HG03060 (cell line): ENCODE measurements at regions not wholly inside any gene's neighbourhood (a gene's known extent, or its start where the extent isn't known, plus 50 kb on each side); places are given as distances from the start of the nearest gene placed in this dataset.
"Not testable (repeated sequence)": the region's sequence is repeated elsewhere in the genome, so short reads cannot be mapped to it uniquely, and the experiment has no call there.

ENCODE experiments used
- ATAC-seq: cut with Tn5 transposase; IDR thresholded peaks from one replicate; pipeline ENCODE4 v1.9.1; 2021; ENCODE audit warnings: low read depth, moderate number of reproducible peaks; ENCODE audit not compliant: unreplicated experiment

DNA sequence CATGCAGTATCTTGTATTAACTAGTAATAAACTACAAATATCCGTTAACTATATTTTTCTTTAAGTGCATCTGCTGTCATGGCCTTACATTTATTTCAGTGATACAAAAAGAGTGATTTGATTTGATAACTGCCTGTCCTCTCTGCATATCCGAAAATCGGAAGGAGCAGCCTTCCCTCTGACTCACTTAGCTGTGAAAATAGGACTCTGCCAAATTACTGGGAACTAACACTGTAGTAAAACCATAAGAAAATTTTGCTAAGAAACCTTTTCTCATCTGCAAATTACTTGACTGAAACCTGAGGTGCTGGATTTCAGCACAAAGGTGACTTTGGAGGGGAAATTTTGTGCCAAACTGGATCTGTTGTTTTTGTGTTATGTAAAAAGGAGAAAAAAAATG lies 176.6 kb upstream of the MKLN1 start:
- ATAC-seq, result no peak

DNA sequence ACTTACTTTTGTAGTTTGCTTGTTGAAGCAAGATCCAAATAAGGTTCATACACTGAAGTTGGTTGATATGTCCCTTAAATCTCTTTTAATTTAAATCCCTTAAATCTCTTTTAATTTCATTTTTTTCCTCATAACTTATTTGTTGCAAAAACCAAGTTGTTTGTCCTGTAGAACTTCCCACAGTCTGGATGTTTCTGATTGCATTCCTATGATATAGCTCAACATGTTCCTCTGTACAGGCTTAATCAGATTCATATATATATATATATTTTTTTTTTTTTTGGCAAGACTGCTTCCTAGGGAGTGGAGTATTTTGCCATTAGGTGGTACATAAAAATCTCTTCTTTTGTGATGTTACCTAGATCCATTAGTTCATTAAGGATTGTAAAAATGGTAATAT lies 174.9 kb upstream of the MKLN1 start:
- ATAC-seq, result no peak

DNA sequence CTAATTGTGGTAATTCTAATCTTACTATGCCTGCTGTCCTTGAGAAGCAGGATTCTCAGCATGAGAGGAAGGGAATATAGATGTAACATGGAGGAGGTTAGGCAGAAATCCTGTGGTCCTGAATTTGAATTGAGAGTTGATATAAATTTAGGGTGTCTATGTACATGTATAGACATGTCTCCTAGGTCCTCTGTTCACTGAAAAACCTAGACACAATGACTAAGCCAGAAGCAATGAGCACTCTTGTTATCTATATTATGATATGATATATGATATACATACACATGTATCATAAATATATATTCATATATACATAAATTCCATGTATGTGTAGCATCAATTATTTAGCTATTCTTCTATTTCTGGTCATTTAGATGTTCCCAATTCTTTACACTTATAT lies 173.3 kb upstream of the MKLN1 start:
- ATAC-seq, result no peak

DNA sequence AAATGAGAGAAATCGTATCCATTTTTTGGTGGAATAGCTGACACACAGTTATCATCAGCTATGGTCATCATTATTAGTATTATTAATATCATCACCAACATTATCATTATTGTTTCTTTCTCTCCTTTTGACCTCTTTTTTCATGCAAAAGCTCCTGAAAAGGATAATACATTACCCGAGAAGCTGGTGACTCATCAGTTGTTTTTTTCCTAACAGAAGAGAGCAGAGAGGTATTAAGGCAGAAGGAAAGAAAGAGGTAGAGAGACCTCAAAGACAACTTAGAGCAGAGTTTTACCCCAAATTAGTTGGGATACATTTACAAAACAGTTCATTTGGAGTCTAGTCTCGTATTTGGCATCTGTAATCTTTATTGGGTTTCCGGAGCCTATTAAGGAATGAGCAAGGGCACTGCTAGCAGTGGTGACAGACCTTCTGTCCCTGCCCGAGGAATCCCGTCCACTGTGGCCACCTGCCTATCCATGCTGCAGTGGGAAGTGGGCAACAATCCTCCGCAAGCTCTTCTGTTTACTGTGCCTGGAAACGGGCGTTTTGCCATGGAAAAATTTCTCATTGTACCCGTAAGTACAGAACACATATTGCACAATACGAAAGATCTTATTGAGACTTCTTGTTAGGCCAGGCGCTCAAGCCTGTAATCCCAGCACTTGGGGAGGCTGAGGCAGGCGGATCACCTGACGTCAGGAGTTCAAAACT lies 170.0 kb upstream of the MKLN1 start:
- no peak for ATAC-seq

DNA sequence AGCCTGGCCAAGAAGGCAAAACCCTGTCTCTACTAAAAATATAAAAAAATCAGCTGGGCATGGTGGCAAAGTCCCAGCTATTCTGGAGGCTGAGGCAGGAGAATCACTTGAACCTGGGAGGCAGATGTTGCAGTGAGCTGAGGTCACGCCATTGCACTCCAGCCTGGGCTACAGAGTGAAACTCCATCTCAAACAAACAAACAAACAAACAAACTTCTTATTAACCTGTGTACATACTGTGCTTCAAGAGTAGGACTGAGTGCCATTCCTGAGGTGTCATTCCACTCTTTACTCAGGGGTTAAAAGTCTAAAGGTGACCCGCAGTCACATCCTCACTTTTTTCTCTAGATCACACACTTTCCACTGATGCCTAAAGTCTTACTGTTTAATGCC lies 169.4 kb upstream of the MKLN1 start:
- not testable (repeated sequence) for ATAC-seq

DNA sequence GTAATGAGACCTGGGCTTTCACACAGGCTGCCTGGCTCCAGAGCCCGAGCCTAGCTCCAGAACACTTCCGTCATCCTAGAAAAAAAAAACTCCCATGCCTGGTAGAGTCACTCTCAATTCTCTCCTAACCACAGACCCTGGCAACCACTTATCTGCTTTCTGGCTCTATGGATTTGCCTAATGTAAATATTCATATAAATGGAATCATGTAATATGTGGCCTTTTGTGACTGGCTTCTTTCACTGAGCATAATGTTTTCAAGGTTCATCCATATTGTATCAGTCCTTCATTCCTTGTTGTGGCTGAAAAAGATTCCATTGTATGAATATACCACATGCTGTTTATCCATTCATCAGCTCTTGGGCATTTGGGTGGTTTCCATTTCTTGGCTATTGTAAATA lies 167.7 kb upstream of the MKLN1 start:
- no peak for ATAC-seq

DNA sequence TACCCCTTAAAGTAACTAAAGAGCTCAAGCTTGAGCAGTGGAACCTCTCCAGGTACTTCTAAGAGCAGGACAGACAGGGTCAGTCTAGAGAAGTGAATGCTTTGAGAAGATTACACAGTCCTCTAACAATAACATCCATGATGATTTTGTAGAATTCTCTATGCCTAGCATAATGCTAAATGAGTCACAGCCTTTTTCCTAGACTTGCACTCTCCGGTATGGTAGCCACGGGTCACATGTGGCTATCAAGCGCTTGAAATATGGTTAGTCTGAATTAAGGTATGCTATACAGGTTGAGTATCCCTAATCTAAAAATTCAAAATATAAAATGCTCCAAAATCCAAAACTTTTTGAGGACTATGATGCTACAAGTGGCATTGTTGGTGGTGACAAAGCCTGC lies 166.6 kb upstream of the MKLN1 start:
- no peak for ATAC-seq

DNA sequence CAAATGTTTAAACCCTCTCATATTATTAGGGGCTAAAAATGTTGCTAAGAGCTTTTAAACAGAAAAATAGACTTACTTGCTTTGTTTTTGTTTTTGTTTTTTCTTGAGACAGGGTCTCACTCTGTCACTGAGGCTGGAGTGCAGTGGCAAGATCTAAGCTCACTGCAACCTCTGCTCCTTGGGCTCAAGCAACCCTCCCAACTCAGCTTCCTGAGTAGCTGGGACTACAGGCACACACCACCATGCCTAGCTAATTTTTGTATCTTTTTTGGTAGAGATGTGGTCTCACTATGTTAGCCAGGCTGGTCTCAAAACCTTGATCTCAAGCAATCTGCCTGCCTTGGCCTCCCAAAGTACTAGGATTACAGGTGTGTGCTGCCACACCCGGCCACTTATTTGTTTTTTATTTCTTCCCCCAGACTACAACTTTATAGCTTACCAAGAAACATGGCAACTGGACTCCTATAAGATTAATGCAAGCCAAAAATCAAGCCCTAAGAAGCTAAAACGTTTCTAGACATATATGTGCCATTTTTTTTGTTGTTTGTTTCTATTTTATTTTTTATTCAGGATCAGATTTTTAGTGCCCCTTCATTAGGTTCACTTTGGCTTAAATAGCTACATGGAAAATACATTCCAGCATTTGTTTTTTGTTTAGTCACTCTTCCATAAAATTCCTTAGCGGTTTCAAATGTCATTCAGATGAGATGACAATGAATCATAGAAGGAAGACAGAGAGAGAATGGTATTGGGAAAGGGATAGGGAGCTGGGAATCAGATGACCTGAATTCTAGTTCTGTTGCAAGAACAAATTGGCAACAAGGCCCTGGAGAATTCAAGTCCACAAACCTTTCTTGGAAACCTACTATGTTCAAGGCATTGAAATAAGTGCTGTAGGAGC lies 163.4 kb upstream of the MKLN1 start:
- ATAC-seq, result no peak

DNA sequence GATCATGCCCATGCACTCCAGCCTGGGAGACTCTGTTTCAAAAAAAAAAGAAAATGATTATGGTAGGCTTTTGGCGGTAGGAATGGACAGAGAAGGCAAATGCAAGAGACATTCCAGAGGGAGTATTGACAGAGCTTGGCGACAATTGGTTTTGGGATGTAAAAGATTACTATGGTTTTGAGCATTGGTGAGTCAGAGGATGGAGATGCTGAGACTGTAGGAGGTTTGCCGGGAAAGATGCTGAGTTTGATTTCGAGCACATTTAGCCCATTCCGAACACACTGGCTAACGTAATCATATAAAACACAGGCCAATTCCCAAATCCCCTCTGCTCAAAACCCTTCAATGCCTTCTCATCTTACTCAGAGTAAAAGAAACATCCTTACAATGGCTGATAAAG lies 161.6 kb upstream of the MKLN1 start:
- no peak for ATAC-seq

DNA sequence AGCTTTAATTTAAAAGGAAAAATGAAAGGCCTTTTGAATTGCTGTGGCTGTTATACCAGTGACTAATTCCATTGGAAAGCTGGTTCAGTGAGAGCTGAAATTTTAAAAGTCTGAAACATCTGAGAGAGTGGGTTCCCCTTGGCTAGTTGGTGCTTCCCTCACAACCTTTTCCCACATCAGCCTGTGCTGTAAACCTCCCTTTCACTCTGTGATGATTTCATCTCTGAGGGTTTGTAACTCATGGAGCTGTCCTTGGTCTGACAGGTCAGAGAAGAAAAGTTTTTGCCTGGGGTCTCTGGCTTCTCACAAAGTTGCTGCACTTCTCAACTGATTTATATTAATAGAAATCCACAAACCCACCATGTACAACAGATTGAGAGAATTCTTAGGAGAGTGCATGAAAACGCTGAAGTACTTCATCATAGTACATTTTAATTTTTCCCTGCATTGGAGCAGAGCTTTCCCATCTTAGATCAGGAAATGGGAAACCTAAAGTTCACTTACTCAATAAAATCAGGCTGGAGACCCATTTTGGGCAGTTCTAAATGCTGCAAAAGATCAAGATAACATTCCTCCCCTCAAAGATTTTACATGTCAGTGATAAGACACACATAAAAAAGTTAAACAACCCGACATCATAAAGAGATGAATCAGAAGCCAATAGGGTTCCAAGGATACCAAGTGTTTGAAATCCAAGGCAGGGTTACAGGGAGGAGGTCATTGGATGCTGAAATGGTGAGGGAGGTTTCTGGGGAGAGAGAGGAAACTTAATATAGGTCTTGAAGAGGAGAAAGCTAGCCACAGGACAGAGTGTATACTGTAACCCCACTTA lies 157.0 kb upstream of the MKLN1 start:
- ATAC-seq, result no peak

DNA sequence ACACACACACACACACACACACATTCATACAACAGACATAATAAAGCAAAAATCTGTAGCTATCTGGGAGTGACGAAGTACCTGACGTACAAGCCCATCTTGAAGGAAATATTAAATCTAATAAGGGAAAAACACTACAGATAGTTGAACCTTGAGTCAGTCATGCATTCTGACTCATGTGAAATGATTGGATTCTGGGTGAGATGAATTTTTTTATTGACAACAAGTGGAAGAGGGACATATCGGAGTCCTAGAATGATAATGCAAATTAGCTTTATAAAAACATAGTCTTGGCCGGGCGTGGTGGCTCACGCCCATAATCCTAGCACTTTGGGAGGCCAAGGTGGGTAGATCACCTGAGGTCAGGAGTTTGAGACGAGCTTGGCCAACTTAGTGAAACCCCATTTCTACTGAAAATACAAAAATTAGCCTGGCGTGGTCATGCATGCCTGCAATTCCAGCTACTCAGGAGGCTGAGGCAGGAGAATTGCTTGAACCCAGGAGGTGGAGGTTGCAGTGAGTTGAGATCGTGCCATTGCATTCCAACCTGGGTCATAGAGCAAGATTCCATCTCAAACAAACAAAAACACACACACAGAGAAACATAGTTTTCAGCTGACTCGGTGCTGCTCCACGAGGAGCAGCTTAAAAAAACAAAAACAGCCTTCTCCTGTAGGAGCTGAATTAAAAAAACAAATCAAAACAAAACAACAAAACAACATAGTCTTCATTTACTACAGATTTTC lies 154.4 kb upstream of the MKLN1 start:
- ATAC-seq, result no peak

DNA sequence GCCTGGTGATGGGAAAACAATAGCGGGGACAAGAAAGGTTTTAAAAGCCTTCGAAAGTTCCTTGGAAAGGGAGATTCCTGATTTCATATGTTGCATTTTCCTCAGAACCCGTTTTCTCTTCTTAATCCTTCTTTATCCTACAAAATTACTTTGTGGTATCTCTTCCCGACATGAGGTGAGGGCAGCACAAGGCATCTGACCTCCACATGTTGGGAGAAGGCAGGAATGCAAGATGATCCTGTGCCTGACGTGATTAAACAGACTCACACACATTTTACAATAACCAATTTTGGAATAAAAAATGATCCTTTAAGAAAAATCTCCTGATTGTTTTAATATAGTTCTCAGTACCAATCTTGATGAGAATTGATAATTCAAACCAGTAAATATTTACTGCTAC lies 153.3 kb upstream of the MKLN1 start:
- no peak for ATAC-seq

DNA sequence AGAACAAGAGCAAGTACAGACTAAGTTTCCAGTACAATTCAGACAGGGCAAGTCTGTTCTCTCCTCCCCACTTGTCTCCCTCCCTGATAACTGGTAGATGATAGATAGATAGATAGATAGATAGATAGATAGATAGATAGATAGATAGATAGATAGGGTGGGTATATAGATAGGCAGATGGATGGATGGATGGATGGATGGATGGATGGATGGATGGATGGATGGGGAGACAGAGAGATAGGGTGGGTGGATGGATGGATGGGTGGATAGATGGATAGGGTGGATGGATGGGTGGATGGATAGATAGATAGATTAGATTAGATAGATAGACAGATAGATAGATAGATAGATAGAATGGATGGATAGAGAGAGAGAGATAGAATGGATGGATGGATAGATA lies 152.8 kb upstream of the MKLN1 start:
- ATAC-seq, result no peak

DNA sequence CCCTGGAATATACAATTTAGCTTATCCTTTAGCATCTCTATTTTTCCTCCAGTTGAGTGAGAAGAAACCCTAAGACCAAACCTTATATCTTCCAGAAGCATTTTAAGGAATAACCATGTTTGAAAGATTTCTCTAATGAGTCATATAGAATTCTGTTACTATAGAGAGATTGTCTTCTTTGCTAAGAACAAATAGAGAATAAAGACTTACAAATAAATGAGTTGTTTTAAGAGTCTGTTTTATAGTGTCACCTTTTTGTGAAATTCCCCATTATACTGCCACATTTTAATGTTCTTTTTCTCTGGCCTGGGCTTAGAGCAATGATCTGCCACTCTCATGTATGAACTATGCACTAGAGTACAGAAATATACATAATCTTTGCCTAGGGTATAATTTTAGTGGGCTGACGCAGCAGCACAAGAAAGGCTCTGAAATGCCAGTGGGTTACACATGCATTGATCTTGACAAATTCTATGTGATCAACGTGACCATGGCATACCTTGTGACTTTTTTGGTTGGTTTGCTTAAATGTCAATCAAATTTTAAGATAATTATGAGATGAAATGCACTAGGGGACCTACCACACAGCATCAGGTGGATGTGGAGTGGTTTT lies 145.1 kb upstream of the MKLN1 start:
- no peak for ATAC-seq

DNA sequence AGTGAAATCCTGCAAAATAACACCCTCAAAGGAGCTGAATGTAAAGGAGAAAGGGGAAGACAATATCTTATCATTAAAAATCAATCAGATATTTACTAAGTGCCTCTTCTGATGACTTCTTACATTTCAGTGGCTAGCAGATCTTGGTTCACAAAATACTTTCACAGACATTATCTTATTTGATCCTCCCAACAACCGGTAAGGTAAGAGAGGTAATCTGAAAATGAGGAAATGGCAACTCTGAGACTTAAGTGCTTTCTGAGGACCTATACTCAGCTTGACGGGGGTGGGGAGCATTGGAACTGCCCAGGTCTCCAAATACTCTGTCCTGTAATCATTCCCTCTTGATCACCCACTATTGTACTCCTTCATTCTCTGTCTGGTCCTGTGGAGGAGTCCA lies 144.6 kb upstream of the MKLN1 start:
- no peak for ATAC-seq

DNA sequence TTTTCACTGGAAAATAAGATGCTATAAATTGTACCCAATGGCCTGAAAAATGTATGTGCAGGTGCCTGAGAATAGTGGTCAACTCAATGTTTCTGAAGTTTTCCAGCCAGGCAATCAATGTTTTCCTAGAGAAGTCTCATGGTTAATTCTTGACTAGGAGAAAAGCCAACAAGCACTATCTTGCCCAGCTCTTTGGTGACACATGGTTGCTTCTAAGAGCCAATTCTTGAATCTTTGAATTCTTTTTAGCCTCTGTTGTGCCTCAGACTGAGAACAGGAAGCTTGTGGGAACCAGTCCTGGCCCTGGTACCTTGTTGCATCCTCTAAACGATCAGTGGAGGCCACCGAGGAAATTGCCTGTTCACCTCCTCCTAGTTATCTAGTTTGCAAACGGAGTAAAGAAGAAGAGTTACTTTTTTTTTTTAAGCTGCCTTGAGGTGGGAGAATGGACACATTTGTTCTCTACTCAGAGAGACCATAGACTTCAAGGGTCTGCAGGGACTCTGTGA lies 144.0 kb upstream of the MKLN1 start:
- ATAC-seq, result no peak

DNA sequence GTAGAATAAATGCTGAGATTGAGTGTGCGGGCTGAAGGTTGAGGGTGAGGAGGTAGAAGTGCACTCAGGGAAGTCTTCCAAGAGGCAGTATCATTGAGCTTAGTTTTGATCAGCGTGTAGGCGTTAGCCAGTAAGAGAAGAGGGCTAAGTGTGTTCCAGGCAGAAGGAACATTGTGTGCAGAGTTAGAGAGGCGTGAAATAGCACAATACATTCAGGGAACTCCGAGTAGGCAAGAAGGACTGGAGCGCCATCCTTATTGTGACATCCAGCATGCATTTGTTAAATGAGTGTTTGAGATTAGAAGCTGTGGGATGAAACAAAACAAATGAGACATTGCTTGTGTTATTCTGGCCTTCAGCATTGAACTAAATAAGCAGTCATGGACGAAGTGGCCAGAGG lies 140.9 kb upstream of the MKLN1 start:
- ATAC-seq, result no peak

DNA sequence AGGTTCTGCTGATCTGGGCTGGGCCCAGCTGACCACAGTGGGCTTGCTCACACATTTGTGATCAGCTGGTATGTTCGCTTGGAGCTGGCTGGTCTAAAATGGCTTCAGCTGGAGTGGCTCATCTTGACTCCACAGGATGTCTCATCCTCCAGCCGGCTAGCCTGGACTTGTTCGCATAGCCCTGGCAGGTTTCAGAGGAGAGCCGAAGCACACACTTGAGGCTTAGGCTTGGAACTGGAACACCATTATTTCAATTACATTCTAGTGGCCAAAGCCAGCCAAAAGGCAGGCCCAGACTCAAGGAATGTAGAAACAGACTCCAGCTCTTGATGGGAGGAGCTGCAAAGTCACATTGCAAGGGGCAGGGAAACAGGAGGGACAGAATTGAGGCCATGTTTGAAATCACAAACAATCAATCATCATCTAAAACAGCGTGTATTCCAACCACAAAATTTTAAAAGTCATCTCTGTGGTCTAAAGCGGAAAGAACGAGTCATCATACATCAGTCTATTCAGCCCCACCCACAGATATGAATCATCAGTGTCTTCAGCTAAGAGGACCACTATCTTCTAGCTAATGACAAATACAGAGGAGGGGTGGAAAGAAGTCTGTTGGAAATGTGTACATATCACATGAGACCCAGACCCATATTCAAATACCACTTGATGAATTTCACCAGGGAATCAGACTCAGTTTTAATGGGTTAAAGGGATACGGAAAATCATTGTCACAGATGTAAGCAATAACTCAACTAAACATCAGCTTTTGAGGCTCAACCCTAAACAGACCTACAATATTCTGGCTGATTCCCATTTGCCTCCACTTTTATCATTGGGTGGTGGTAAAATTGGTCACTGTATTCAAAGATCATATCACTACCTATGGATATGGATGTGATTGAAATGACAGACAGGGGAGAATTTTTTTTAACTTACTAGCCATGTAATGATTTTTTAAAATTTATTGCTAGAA lies 139.0 kb upstream of the MKLN1 start:
- no peak for ATAC-seq

DNA sequence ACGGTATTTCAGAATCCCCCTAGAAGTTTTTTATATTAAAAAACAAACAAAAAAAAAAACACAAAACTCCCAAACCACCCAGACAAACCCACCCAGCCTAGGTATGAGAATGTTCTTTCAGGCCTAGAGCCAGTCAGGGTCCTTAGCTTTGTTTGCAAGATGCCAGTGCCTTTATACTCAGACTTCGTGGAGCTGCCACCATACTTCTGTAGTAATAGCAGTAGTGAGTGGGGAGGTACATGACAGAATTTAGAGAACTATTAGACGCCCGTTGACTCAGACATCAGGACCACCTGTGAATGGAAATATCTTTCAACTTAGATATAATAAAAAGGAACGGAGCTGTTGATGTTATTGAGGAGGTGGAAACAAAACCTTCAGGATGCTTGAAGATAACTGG lies 138.2 kb upstream of the MKLN1 start:
- ATAC-seq, result no peak
